GM21360 (cell line): ENCODE measurements at regions not wholly inside any gene's neighbourhood (a gene's known extent, or its start where the extent isn't known, plus 50 kb on each side); places are given as distances from the start of the nearest gene placed in this dataset.
A peak's percentile ranks its signal among the peaks of the same experiment; 100 is the strongest.

Source experiments
- ATAC-seq: cut with Tn5 transposase; IDR thresholded peaks from one replicate; pipeline ENCODE4 v1.9.1; 2021; ENCODE audit warnings: mild to moderate bottlenecking, moderate library complexity; ENCODE audit not compliant: unreplicated experiment

DNA sequence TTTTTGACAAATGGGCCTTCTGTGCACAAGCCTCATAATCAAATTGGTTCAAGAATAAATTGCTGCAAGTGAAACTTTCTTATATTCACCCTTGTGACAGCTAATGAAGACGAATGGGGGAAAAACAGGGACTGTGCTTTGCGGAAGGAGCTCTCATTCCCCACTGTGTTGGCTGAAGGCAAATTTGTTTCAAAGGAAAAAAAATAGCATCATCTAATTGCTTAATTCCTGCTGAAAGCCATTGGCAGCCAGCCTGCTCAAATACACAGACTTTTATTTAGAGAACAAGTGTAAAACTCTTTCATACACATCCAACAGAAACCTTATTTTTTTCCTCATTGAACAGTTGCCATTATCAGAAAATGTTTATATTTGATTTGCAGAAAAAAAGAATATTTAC is 172.3 kb downstream of the ARL6IP6 start:
- ATAC-seq, result no peak

DNA sequence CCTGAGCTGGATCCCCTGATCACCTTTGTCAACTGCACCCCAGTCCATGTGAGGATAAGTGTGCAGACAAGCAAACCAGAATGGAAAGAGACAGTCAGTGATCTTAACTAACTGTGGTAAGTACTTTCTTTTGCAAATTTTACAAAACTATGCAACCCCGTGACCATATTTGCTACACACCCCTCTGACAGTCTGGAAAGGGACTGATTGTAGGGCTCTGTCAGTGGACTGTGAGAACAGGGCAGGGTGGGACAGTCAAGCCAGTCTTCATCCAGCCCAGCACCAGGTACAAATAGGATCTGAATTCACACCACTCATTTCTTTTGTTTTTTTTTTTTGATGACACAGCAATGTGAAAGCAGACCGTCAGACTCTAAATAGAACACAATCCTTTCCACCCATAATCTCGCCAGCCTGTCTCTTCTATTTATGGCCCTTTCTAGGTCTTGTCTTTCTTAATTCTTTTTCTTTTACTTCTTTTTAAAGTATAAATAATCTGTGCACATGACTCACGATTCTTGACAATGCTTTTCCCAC is 165.6 kb downstream of the ARL6IP6 start:
- ATAC-seq, result no peak

DNA sequence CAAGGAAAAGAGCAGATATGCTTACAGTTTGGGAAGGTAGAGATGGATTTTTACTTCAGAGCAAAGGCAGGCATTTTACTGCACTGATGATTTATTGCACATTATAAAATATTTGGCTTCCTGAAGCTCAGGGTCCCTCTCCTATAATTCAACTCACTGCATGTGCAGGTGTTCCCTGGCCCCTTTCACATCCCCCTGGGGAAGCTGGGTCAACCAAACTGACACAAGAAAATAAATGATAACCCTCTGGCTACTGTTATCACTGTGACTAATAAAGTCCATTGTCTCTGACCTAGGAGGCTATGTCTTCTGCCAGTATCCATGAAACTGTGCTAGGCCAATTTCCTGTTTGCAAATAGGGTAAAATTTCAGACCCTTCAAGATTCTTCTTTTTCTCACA is 163.1 kb downstream of the ARL6IP6 start:
- ATAC-seq, result no peak

DNA sequence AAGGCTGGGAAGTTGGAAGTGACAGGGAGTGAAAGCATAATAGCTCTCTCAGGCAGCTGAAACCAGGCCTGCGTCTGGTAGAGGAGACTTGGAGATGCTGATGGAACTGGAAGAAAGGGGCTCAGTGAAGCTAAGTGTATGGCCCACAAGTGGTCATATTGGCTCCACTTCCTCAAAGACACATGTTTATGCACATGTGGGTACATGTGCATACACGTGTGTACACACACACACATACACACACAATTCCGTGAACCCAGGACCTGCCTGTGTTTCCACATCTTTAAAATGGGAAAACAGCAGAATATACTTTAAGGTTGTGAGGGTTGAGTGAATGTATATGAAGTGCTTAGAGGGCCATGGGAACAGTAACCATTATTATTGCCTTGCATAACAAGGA is 160.9 kb downstream of the ARL6IP6 start:
- no peak for ATAC-seq

DNA sequence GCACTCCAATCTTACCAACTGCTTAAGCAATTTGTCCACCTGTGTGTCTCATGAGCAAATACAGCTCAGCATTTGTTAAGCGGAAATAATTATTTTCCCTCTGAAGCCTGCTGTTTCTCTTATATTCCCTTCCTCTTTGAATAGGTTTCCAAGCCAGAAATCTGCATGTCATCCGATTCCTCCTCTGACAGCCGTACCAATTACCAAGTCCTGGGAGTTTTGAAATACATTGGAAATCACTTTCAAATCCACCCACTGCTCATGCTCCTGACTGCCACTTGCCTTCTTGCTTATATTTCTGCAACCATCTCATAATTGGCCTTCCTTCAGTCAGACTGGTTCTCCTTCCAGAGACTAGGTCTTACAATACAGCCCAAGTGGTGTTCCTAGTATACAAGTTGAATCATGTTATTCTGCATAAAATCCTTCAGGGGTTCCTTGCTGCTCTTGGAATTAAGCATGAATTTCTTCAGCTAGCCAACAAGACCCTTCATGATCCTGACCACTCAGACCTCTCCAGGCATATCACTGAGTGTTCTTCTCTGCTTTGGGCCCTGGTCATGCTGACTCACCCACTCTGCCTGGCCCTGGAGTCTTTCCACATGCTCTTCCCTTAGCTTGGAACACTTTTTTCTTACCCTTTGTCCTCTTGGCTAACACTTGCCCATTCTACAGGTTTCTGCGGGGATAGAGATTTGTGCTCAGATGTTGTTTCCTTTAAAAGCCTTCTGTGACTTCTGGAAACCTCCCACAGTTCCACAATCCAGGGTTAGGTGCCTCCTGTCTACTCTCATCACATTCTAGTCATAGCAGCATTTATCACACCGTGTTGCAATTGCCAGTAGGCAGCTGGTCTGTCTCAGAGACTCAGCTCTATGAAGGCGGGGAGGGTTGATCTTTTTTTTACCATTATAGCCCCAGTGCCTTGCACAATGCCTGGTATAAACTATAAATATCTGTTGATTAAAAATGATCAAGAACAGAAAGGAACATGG is 157.6 kb downstream of the ARL6IP6 start:
- ATAC-seq, result no peak

DNA sequence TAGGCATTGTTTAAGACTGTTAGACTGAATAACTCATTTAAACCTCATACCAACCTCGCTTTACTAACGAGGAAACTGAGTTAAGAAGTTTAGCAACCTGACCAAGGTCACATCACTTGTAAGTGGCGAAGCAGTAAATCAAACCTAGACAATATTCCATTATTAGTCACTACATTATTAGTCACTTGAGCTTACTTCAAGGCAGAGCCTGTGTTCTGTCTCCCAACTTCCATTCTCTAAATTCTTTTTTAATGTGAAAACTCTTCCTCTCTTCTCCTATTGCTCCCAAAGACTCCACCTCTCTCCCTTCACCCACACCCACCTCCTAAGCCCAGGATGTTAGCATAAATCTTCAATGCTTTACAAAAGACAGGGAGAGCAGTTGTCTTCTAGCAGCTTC is 156.5 kb downstream of the ARL6IP6 start:
- no peak for ATAC-seq

DNA sequence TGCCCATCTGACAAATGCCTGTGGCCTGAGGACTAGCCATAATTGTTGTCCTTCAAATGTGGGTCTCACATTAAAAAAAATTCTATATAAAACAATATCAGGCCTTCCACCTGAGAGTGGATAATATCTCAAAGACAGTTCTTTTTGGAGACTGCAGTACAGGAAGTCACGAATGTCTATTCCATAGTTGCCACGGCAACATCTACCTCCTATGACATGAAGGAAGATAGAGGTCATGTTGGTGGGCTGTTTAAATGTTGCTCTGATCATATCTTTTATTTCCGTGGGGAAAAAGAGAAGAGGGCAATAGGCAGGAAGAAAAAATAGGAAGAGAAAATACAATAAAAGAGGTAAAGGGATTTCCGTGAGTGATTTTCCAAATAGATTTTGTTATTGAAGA is 151.8 kb downstream of the ARL6IP6 start:
- no peak for ATAC-seq

DNA sequence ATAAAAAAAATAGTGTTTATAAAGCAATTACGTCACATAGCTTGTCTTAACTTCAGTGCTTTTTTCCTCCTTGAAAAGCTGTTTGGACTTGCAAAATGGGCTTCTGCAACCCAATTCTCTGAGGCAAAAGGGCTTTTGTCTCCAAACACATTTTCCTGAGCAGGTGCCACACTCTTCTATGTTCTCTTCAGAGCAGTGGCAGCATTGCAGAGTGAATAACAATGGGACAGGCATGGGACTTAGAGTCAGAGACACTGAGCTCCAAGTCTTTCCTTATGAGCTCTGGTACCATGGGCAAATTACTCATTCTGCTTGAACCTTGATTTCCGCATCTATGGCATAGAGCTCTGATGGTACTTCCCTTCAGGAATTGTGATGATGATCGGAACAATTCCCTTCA is 149.0 kb downstream of the ARL6IP6 start:
- ATAC-seq, result no peak

DNA sequence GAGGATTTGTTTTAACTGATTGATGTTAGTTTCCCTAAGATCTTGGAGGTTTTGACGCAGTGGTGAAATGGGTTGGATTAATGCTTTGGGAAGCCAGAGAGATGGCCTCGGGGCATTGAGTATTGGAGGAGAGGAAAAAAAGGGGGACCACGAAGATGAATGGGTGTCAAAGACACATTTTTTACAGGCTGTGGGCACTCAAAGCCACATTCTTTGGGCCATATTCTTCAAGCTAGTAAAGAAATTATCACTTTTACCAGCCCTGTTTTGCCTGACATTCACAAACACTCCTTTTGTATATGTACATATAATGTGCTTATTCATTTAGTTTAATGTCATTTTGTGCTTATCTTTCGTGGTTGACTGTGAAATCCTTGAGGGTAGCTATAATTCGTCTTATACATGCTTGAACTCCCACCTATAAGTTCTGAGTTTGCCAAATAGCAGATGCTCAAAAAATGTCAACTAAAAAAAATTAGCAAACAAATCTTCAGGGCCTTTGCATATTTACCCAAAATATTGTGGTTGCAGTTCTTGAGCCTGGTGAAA is 146.3 kb downstream of the ARL6IP6 start:
- ATAC-seq, result no peak

DNA sequence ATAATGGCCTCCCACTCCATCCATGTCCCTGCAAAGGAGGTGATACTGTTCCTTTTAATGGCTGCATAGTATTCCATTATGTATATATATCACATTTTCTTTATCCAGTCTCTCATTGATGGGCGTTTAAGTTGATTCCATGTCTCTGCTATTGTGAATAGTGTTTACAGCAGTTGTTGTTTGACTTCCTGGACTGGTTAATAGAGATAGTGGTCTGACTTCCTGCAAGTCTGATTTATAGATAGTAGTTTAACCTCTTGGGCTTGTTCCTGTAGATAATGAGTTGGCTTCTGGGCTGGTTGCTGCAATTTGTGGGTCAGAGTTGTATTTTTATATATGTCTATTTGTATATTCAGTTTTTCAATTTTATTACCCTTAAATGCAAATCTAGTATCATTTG is 145.4 kb downstream of the ARL6IP6 start:
- ATAC-seq, result no peak

DNA sequence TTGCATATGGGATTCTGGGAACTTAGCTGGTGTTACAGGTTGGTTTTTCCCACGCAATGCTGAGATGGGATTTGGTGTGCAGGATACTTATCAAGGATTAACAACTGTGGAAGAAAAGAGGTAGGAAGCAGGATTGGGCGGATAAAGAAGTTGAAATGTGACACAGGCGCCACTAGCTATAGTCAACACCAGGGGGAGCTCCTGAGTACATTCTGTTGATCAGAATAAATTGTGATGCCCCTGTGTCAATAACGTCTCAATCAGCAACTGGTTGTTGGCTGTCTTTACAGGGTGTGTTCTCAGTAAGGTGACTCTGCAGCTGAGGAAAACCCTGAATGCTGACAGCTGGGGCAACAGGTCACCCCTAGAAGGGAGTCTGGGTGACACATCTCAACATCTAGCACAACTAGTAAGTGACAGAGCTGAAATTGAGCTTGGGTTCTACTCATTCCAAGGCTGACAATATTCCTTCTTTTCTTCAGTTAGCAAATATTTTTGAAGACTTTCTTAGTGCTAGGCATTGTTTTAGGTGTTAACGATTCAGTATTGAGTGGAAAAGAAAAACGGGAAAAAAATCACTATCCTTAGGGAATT is 143.0 kb downstream of the ARL6IP6 start:
- ATAC-seq, result peak; percentile 67

DNA sequence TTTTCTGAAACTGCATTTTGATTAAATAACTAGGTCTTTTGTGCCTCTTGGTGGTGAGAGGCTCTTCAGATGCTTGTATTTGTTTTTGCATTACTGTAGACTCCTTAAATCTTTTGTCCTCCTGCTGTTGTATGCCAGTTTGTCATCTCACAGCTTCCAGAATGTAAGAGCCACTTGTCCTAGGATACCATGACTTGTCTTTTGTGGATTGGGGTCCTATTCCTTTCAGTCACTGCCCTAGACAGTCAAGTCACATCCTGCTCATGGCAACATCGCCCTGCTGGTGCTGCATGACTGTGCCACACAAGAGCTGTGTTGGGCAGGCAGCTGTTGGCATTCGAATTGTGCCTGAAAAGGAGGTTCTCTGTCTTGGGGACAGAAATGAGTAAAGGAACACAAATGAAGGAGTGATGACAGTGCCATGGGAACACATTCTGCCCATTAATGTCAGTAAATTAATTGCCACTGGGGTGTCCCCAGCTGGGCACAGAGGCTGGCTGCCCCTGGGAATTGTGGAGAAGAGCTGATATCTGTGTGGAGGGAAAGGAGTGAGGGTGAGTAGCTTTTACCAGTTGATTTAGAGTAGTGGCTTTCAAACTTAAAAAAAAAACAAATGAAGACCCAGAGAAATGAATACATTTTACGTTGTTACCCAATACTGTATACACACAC is 140.3 kb downstream of the ARL6IP6 start:
- no peak for ATAC-seq

DNA sequence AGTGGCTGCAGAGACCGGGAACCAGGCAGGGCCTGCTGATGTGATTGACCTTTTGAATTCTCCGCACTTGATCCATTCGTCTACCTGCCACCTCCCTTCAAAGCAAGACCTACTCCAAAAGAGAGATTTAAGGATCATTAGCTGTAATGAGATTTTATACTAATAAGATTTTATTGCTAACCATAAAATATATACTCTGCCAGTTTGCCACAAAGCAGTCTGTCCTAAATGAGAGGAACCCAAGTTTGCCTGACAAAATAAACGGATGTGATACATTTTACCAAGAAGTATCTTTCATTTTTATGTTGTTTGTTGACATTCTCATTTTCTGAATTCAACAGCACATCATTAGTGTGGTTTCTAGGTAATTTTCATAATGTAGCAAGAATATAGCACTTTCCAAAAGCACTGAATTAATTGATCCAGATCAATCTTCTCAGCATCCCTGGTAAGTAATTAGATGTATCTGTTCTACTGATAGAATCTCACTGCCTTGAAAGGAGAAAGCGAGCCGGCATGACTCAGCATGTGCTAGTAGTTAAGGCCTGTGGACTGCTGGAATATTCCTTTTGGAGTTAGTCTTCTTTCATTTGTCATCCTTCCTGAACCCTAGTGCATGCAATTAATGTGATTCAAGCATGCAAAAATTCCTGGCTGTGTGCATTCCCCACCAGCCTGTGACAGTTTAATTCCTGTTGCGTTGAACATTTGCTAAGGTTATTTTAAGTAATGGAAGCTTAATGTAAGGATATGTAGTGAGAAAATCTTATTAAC is 128.5 kb downstream of the ARL6IP6 start:
- ATAC-seq, result no peak

DNA sequence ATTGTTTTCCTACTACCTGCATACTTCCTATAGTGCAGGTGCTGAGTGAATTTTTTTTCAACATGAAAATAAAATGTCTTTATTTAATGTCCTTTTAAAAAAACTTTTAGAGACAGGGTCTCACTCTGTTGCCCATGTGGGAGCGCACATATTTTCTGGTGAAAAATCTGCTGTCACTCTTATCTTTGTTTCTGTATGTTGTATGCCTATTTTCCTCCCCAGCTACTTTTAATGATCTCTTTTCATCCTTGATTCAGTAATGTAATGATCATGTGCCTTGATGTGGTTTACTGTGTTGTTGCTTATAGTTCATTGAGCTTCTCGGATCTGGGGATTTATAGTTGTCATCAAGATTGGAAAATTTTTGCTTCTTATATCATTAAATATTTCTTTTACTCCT is 117.3 kb downstream of the ARL6IP6 start:
- no peak for ATAC-seq

DNA sequence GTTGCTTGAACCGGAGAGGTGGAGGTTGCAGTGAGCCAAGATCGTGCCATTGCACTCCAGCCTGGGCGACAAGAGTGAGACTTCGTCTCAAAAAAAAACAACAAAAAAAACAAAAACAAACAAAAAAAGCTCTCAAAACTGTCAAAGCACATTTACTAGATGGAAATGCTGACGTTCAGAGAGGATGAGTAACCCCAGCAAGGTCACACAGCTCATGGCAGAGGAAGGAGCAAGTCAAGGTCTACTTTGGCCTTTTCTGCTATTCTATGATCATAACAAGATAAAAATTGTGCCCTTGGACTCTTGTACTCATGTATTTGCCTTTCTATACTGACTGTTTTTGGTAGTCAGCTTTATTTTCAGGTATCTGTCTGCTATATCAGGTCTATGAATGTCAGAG is 109.5 kb downstream of the ARL6IP6 start:
- ATAC-seq, result no peak

DNA sequence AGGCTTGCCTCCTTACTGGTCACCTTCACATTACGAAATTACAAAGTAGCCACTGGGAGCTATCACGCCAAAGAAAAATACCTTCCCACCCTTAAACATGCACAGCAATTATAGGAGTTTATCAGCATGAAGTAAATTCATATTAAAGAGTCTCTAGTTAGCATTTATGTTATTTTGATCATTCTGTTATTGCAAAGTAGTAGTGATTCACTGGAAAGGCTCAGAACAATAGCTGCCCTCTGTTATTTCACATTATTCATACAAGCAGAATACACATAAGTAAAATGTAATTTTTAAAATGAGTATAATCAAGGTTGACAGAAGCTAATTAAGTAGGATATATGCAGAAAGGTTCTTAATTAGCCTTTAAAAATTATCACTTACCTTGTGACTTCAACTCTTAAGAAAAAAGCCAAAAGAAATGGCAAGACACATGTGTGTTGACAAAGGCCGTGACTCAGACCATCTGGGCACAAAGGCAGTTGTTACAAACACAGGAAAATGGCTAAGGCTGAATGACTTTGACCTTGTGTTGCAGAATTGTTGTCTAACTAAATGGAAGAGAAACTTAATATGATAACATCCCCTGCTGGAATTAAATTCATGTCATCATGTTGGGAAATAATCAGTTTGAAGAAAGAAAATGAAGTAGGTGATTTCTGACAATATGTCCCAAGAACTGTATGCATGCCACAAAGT is 108.3 kb downstream of the ARL6IP6 start:
- ATAC-seq, result no peak

DNA sequence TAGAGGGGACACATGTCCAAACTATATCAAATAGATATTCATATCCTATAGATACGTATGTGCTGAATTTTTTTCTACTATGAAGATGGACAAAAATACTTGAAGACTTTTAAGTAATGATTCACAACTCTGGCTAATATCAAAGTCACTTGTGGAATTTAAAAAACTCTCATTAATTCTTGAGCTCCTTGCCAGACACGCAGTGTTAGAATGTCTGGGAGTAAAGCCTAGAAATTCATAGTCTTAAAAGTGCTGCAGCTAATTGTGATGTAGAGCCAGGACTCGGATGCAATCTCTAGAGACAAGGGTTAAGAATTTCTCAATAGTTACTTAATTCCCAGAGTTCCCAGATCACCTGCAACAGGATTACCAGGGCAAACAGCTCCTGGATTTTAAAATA is 107.4 kb downstream of the ARL6IP6 start:
- no peak for ATAC-seq

DNA sequence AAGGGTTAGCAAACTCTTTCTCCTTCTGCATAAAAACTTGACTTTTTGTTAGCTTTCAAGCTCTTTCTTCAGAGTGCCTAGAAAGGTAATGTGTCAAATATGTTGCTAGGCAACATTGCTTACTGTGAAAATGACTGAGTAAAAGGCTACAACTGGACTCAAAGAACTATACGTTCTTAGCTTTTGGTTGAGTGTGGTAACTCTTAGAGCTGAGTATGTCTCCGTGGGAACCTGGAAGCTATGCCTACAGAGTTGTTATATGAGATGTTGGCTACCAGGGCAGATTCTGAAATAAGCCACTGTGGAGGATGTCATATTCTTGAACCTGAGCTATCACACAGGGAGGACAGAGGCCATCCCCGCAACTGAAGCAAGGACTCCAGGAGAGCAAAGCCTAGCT is 105.5 kb downstream of the ARL6IP6 start:
- ATAC-seq, result no peak

DNA sequence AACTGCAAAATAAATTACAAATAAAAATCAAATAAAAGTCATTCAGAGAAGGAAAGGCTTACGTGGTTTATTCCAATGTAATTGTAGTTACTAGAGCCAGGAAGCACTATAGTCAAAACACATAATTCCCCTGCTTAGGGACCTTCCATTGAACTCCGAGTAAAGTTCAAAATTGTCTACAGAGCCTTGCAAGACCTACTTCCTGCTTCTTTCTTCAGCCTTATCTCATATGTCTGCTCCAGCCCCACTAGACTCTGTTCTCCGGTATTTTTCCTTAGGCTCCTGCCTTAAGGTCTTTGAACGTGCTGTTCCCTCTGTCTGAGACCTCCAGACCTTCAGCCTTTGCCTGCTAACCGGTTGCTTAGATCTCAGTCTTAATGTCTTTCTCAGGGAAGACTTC is 104.3 kb downstream of the ARL6IP6 start:
- ATAC-seq, result no peak

DNA sequence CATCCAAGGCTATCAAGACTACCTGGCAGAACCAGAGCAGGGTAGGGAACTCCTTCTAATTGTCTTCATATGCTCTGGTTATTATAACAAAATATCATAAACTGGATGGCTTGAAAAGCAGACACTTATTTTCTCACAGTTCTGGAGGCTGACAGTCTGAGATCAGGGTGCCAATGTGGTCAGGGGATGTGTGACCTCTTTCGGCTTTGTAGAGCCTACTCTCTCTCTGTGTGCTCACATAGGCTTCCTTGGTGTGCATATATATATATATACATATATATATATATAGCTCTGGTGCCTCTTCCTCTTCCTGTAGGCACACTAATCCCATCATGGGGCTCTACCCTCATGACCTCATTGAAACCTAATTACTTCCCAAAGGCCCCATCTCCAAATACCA is 101.6 kb downstream of the ARL6IP6 start:
- ATAC-seq, result no peak
